ENCODE measurements at regions not wholly inside any gene's neighbourhood (a gene's known extent, or its start where the extent isn't known, plus 50 kb on each side); places are given as distances from the start of the nearest gene placed in this dataset.

DNA sequence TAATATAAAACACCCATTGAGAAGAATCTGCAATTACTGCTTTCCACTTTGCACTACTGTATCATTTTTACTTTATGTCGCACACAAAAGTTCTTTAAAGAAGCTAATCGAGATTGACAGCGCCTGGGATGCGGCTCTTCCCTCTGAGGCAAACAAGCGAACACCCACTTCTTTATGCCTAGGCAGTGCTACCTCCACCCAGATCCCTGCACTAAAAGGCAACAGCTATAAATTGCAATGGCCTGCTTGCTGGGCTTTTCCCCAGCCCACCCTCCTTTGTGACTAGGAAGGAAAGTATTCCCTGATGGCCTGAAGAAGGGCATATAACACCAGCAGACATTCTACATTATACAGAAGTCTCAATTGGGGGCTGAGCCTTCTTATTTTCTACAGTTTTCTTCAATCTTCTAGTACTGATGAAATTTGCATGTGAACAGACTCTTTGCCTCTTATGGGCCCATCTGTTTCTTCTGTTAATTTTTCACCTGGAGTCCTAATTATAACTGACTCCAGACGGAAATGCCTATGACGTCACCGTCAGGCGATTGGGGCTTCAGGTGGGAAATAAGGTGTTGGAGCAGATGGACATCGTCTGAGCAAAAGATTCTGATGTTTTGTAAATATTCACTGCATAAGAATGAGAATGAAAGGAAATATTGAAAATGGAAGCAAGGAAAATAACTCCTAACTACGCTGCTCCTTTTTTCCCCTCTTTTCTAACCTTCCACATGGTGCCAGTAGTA, 138.9 kb upstream of the DCC start:
- DNase-seq (ENCODE audit: insufficient read length, low spot score), result no peak
- no peak for TF ChIP-seq CTCF (IDR thresholded peaks at IDR 0.05; ENCODE audit: insufficient read depth, missing control alignments)
- no peak for FAIRE-seq

- FAIRE-seq (no peak), DNase-seq (ENCODE audit: insufficient read length, low spot score) (no peak)
- no peak for TF ChIP-seq CTCF (IDR thresholded peaks at IDR 0.05; ENCODE audit: insufficient read depth, missing control alignments)
These were observed 131.4 kb upstream of the DCC start for GRCh38 chr18:52208646-52209045.

DNA sequence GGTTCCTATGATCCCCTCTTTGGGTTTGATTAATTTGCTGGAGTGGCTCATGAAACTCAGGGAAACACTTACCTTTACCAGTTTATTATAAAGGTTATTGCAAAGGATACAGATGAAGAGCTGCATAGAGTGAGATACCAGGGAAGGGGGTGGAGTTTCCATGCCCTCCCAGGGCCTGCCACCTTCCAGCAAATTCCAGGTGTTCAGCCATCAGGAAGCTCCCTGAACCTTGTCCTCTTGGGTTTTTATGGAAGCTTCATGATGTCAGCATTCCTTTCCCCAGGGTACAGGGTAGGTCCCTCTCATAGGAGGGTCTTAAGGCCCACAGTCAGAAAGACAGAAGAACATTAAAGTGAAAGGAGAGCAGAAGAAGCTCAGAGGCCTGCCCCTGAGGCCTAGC, 123.9 kb upstream of the DCC start:
- no peak for TF ChIP-seq CTCF (IDR thresholded peaks at IDR 0.05; ENCODE audit: insufficient read depth, missing control alignments)
- FAIRE-seq (no peak), DNase-seq (ENCODE audit: insufficient read length, low spot score) (no peak)

- TF ChIP-seq CTCF (IDR thresholded peaks at IDR 0.05; ENCODE audit: insufficient read depth, missing control alignments), result no peak
- no peak for FAIRE-seq
- no peak for DNase-seq (ENCODE audit: insufficient read length, low spot score)
These were observed 123.3 kb upstream of the DCC start for GRCh38 chr18:52216666-52217065.

- no peak for TF ChIP-seq CTCF (IDR thresholded peaks at IDR 0.05; ENCODE audit: insufficient read depth, missing control alignments)
- DNase-seq (ENCODE audit: insufficient read length, low spot score) (no peak), FAIRE-seq (no peak)
These were observed 120.9 kb upstream of the DCC start for GRCh38 chr18:52219102-52219501.

- FAIRE-seq (no peak), DNase-seq (ENCODE audit: insufficient read length, low spot score) (no peak)
- no peak for TF ChIP-seq CTCF (IDR thresholded peaks at IDR 0.05; ENCODE audit: insufficient read depth, missing control alignments)
These were observed 119.9 kb upstream of the DCC start for GRCh38 chr18:52220062-52220591.

GRCh38 chr18:52222211-52222610, 117.8 kb upstream of the DCC start:
- DNase-seq (ENCODE audit: insufficient read length, low spot score) (no peak), FAIRE-seq (peak; percentile 70)
- no peak for TF ChIP-seq CTCF (IDR thresholded peaks at IDR 0.05; ENCODE audit: insufficient read depth, missing control alignments)

Measured in D721Med (cell line).